ENCODE measurements at regions not wholly inside any gene's neighbourhood (a gene's known extent, or its start where the extent isn't known, plus 50 kb on each side); places are given as distances from the start of the nearest gene placed in this dataset.
"Not testable (repeated sequence)": the region's sequence is repeated elsewhere in the genome, so short reads cannot be mapped to it uniquely, and the experiment has no call there.

GRCh38 chr11:54797906-54798305 is 91.3 kb downstream of the OR4A5 start:
- H3K27ac ChIP-seq; H3K4me3 ChIP-seq; H3K27me3 ChIP-seq; DNase-seq (ENCODE audit: low spot score in 2 of 2); intact Hi-C loops (cut with DNase I; ENCODE audit: low total_unique reads); H3K4me1 ChIP-seq; H3K36me3 ChIP-seq: not testable (repeated sequence)
- peaks cover 25 to 84% of the 10 kb centered on the region in 2 donors for H3K9me3 ChIP-seq

- intact Hi-C loops (cut with DNase I; ENCODE audit: low total_unique reads), result no loop called here
- no peak for TF ChIP-seq POLR2A (IDR thresholded peaks at IDR 0.05)
- no peak for TF ChIP-seq CTCF (IDR thresholded peaks at IDR 0.05)
- no peak for TF ChIP-seq POLR2AphosphoS5 (IDR thresholded peaks at IDR 0.05)
- Histone ChIP-seq H3K9me3 (peaks cover 13 to 83% of the 10 kb centered on the region in 2 donors), H3K27me3 (no peaks in the 10 kb centered on the region), H3K4me3 (no peak overlapping the region), H3K27ac (no peak overlapping the region), H3K4me1 (no peaks in the 10 kb centered on the region), H3K36me3 (no peaks in the 10 kb centered on the region)
- DNase-seq (ENCODE audit: low spot score in 2 of 2), result no peak
Measured at GRCh38 chr11:54832676-54833075, 126.0 kb downstream of the OR4A5 start.

- DNase-seq (ENCODE audit: low spot score in 2 of 2); intact Hi-C loops (cut with DNase I; ENCODE audit: low total_unique reads); H3K4me3 ChIP-seq; H3K27ac ChIP-seq; H3K27me3 ChIP-seq; H3K4me1 ChIP-seq; H3K36me3 ChIP-seq: not testable (repeated sequence)
- peaks cover 22 to 94% of the 10 kb centered on the region in 2 donors for H3K9me3 ChIP-seq
Measured at GRCh38 chr11:54855047-54855446, 148.4 kb downstream of the OR4A5 start.

All from breast epithelium (tissue), 4 donors.